Skin epidermis (tissue), 12 donors: ENCODE measurements at regions not wholly inside any gene's neighbourhood (a gene's known extent, or its start where the extent isn't known, plus 50 kb on each side); places are given as distances from the start of the nearest gene placed in this dataset.

Experiments used
- H3K27ac ChIP-seq, 21 experiments: fragments of 200-600 bp; sonication (generic) in 11 of 21; one replicate each; pipeline ENCODE4 v1.5.0; 2020; ENCODE audit warnings: mild to moderate bottlenecking in 3 of 21, inconsistent platforms in 2 of 21, moderate library complexity in 2 of 21
- H3K4me3 ChIP-seq, 7 experiments: fragments of 200-600 bp; sonication (generic) in 2 of 7; one replicate each; pipeline ENCODE4 v1.5.0; 2020; ENCODE audit warnings: inconsistent platforms in 2 of 7, mild to moderate bottlenecking in 2 of 7, moderate library complexity in 1 of 7

- no peak overlapping the region for H3K27ac ChIP-seq
- H3K4me3 ChIP-seq: no peak overlapping the region
These were observed 789.1 kb downstream of the PCDH18 start for GRCh38 chr4:136743238-136743637.

GRCh38 chr4:136742333-136742732 is 790.0 kb downstream of the PCDH18 start:
- no peak overlapping the region for H3K27ac ChIP-seq
- H3K4me3 ChIP-seq: no peak overlapping the region

DNA sequence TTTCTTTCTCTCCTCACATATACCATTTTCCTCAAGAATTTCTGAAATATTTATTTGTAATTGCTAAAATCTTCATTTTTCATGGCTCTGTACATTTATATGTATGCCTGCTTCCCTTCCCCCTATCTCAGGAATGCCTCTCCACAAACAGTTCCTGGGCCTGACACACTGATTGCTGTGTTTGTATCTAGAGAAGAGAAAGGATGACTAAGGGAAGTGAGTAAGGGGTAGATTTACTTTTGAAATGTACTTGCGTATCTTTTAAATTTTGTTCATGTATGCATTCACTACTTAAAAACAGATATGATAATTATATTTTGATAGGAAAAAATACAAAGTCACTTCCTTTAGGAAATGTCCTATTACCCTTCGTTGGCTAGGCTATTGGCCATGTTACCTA is 790.8 kb downstream of the PCDH18 start:
- Histone ChIP-seq H3K27ac (no peak overlapping the region), H3K4me3 (no peak overlapping the region)

- Histone ChIP-seq H3K27ac (no peak overlapping the region), H3K4me3 (no peak overlapping the region)
These were observed 792.0 kb downstream of the PCDH18 start for GRCh38 chr4:136740326-136740725.

- Histone ChIP-seq H3K4me3 (no peak overlapping the region), H3K27ac (no peak overlapping the region)
These were observed 795.2 kb downstream of the PCDH18 start for GRCh38 chr4:136737066-136737465.

DNA sequence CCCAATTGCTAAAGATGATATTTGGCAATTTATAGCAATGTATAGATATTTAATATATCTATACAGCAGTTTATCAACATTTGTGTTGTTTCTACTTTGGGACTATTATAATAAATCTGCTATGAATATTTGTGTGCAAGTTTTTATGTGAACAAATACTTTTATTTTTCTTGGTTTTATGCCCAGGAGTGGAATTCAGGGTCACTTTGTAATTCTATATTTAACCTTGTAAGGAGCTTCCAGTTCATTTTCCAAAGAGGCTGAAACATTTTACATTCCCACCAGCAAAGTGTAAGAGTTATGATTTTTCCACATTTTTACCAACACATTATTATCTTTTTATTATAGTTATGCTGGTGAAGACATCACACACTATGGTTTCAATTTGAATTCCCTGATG is 801.3 kb downstream of the PCDH18 start:
- no peak overlapping the region for H3K4me3 ChIP-seq
- H3K27ac ChIP-seq: no peak overlapping the region

- H3K27ac ChIP-seq: no peak overlapping the region
- H3K4me3 ChIP-seq: no peak overlapping the region
These were observed 806.8 kb downstream of the PCDH18 start for GRCh38 chr4:136725286-136726081.

- H3K4me3 ChIP-seq: no peak overlapping the region
- H3K27ac ChIP-seq: no peak overlapping the region
These were observed 819.2 kb downstream of the PCDH18 start for GRCh38 chr4:136713140-136713539.

DNA sequence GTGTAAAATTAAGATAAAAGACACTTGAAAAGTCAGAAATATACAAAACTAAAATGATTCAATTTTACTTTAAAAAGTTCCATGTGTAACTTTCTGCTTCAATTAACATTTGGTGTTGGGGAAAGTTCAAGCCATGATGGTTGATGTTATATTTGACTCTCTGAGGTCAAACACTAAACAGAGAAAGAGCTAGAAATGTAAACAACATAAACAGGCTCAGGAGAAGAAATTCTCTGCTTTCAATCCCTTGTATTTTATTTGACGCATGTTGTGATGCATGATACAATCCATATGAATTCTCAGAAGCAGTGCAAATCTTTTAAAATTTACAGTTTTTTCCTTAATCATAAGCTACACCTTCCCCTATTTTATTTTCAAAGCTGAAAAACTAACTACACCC is 822.4 kb downstream of the PCDH18 start:
- no peak overlapping the region for H3K27ac ChIP-seq
- no peak overlapping the region for H3K4me3 ChIP-seq

DNA sequence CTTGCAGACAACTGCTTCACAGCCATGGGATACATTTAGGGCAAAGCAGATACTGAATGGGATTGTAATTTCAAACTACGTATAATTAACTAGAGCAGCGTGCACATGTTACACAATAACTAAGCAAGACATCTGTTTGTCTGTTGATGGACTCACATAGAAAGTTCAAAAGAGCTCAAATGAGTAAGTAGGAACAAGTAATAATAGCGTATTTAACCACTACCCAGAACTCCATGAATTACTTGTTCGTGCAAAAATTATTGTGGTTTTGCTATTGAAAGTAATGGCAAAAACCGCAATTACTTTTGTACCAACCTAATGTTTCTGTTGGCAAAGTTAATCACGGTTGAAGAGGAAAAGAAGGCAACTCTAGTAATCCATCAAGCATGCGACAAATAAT is 825.4 kb downstream of the PCDH18 start:
- H3K4me3 ChIP-seq: no peak overlapping the region

DNA sequence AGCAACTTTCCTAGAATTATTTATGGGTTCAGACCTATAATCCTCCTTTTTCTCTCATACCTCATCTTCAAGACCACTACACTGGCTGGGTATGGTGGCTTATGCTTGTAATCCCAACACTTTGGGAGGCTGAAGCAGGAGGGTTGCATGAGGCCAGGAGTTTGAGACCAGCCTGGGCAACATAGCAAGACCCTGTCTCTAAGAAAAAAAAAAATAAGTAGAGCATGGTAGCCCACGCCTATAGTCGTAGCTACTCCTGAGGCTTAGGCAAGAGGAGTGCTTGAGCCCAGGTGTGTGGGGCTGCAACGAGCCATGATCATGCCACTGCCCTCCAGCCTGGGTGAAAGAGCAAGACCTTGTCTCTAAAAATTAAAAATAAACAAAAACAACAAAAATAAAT is 832.4 kb downstream of the PCDH18 start:
- Histone ChIP-seq H3K4me3 (no peak overlapping the region), H3K27ac (no peak overlapping the region)

More for the DNA sequence above, 825.4 kb downstream of the PCDH18 start:
- H3K27ac ChIP-seq: no peak overlapping the region

- no peak overlapping the region for H3K27ac ChIP-seq
- no peak overlapping the region for H3K4me3 ChIP-seq
These were observed 840.7 kb downstream of the PCDH18 start for GRCh38 chr4:136691607-136692006.

- H3K4me3 ChIP-seq: no peak overlapping the region
- no peak overlapping the region for H3K27ac ChIP-seq
These were observed 841.9 kb downstream of the PCDH18 start for GRCh38 chr4:136690360-136690759.

DNA sequence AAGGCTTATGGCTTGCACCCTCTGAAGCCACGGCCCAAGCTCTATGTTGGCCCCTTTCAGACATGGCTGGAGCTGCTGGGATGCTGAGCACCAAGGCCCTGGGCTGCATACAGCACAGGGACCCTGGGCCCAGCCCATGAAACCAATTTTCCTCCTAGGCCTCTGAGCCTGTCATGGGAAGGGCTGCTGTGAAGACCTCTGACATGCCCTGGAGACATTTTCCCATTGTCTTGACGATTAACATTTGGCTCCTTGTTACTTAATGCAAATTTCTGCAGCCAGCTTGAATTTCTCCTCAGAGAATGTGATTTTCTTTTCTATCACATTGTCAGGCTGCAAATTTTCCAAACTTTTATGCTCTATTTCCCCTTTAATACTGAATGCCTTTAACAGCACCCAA is 844.7 kb downstream of the PCDH18 start:
- Histone ChIP-seq H3K4me3 (no peak overlapping the region), H3K27ac (no peak overlapping the region)

GRCh38 chr4:136687118-136687517 is 845.2 kb downstream of the PCDH18 start:
- H3K4me3 ChIP-seq: no peak overlapping the region
- no peak overlapping the region for H3K27ac ChIP-seq

GRCh38 chr4:136680761-136681160 is 851.5 kb downstream of the PCDH18 start:
- no peak overlapping the region for H3K4me3 ChIP-seq
- no peak overlapping the region for H3K27ac ChIP-seq

DNA sequence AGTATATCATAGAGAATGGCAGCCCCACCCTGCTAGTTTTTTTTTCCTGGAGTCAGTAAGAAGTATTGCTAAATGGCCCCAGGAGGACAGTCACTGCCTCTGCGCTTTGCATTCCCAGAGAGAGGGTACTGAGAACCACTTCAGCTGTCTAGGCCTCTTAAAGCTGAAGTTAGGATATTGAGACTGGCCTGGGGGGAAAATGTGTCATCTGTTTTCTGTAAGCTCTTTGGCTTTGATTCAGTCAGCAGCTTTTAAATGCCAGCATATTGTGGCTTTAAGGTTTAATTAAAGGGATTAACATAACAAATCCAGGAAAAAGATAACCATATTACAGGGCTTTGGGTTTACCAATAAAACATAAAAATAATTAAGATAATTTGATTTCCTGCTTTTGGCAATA is 852.0 kb downstream of the PCDH18 start:
- Histone ChIP-seq H3K4me3 (no peak overlapping the region), H3K27ac (no peak overlapping the region)

DNA sequence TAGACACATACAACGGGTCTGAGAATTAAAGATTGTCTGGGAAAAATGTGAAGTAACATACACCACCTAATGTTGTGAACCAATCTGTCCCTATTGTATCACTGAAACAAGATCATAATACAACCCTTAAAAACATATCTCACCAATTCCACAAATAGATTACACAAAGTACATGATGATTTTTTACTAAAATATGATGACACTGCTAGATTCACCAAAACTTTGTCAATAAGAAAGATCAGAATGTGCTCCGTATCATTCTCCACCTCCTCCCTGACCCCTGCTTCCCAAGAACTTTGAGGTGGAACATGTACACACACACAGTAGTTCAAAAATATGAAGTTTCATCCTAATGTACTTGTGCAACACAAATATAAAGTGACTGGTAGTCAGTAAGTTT is 862.0 kb downstream of the PCDH18 start:
- no peak overlapping the region for H3K27ac ChIP-seq
- H3K4me3 ChIP-seq: no peak overlapping the region

DNA sequence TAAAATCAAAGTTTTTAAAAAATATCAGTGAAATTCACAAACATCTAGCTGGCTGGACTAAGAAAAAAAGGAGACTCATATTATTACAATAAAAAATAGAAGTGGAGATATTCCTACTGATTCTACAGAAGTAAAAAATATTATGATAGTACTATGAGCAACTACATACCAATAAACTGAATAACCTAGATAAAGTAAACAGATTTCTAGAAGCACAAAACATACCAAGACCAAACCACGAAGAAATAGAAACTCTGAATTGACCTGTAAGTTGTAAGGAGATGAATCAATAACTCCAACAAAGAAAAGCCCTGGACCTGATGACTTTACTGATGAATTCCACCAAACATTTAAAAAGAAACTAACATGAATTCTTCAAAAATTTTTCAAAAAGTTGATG is 867.3 kb downstream of the PCDH18 start:
- H3K4me3 ChIP-seq: no peak overlapping the region
- no peak overlapping the region for H3K27ac ChIP-seq

DNA sequence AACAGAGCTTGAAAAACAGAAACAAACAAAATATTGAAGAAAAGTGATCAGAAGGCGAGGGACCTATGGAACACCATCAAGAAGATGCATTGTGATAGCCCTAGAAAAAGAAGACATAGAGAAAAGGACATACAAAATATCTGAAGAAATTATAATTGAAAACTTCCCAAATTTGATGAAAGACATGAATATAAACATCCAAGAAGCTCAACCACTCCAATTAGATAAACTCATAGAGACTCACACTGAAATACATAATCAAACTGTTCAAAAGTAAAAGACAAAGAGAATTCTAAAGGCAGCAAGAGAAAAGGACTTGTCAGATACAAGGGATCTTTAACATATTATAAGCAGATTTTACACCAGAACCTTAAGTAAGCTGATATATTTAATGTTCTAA is 869.8 kb downstream of the PCDH18 start:
- no peak overlapping the region for H3K27ac ChIP-seq
- H3K4me3 ChIP-seq: no peak overlapping the region

DNA sequence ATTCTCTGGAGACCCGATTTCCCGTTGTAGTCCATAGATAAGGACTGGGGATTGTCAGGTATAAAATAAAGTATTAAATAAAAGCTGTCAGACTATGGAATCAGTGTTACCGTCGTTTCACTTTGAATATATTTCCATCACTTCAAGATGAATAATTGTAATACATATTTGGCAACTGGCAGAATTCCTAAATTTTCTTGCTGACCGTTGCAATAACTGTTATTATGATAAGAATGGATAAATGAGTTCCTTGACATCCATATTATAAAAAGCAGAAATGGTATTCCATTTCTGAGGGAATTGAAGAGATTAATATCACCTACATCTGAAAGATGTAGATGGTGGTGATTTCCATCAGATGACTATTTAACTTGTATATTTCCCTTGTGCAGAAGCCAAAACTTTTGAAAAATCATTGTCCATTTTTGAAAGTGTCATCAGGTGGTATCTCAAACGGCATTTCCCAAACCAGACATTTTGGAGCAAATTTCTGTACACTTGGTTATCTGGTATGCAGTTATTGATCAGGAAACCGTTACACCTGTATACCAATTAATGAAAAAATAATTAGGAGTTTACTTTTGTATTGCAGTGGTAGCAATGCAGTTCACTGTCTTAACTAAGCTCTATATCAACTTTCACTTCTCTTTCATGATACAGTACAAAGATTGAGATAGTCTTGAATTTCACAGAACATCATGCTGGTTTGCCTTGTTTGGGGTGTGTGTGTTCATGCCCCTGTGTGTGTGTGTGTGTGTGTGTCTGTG is 878.5 kb downstream of the PCDH18 start:
- no peak overlapping the region for H3K27ac ChIP-seq
- no peak overlapping the region for H3K4me3 ChIP-seq
